Astrocyte of the cerebellum (primary cell): ENCODE measurements at regions not wholly inside any gene's neighbourhood (a gene's known extent, or its start where the extent isn't known, plus 50 kb on each side); places are given as distances from the start of the nearest gene placed in this dataset.
"Not testable (repeated sequence)": the region's sequence is repeated elsewhere in the genome, so short reads cannot be mapped to it uniquely, and the experiment has no call there.

ENCODE experiments used
- DNase-seq: peaks from one replicate; pipeline ENCODE4 v3.0.0-alpha.2; 2011; ENCODE audit warnings: low read depth
- H3K4me3 ChIP-seq: 2 replicates; pipeline ENCODE4 v1.5.1; 2011; ENCODE audit warnings: mild to moderate bottlenecking, low read depth, low read length, moderate library complexity
- CTCF ChIP-seq: IDR thresholded peaks from 2 replicates; pipeline ENCODE4 v1.5.1; 2012; ENCODE audit warnings: low read length, low read depth, moderate library complexity, mild to moderate bottlenecking; ENCODE audit errors: missing control alignments
- in situ Hi-C: cut with HindIII; loops from 2 replicates; pipeline ENCODE4 v1.10.0; 2017; ENCODE audit warnings: low sequenced_read_pairs

DNA sequence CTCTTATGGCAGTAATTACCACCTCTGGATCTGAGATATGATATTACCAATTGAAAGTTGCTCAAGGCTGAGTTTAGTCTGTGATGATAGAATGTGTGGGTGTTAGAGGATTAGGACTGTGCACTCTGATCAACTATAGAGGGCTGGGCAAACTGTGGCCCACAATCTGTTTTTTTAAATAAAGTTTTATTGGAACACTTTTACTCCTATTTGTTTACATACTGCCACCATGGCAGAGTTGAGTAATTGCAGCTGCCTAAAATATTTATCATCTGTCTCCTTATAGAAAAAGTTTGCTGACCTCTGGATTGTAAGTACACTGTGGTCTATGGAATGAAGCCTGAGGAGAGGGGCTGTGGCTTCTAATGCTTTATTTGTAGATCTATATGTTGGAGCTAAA is 71.5 kb upstream of the N4BP1 start:
- no peak for DNase-seq
- no peak for TF ChIP-seq CTCF
- H3K4me3 ChIP-seq, result no peak overlapping the region
- in situ Hi-C loops, result no loop called here

DNA sequence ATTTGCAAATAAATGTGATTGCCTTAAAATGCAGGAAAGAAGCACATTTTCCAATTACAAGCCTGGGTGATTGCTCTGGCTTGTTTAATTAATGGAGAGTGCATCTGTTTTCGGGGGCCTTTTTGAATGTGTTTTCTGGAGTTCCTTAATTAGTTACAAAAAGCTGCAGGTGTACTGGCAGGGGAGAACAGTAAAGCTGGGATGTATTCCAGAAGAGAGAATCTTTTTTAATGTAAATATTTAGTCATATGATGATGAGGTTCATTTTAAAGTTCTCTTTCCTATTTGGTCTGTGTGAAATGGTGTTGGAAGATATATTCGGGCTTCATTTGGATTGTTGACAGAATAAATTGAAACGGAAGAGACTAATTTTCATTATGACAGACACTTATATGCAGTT is 70.9 kb upstream of the N4BP1 start:
- no peak for TF ChIP-seq CTCF
- DNase-seq, result no peak
- in situ Hi-C loops, result no loop called here
- H3K4me3 ChIP-seq, result no peak overlapping the region

DNA sequence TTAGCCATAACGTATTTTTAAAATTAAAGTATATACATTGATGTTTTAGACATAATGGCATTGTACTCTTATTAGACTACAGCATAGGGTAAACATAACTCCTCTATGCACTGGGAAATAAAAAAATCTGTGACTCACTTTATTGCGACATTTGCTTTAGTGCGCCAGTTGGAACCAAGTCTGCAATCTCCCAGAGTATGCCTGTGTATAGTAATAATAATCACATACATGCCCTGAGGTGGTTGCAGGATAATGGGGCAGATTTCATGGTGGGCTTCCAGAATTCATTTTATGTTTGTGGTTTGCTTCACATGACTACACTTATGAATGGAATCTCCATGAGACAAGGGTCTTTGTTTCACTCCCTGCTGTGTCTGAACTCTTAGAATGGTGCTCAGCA is 66.9 kb upstream of the N4BP1 start:
- in situ Hi-C loops, result loop anchor here (10.0 kb wide), 1 partner anchor 678 kb away; no protein-coding TSS in a partner anchor

GRCh38 chr16:48668184-48668583 is 58.2 kb upstream of the N4BP1 start:
- DNase-seq, H3K4me3 ChIP-seq, in situ Hi-C loops: not testable (repeated sequence)

More for the DNA sequence above, 66.9 kb upstream of the N4BP1 start:
- peak; percentile 6 for DNase-seq
- no peak for TF ChIP-seq CTCF
- no peak overlapping the region for H3K4me3 ChIP-seq

DNA sequence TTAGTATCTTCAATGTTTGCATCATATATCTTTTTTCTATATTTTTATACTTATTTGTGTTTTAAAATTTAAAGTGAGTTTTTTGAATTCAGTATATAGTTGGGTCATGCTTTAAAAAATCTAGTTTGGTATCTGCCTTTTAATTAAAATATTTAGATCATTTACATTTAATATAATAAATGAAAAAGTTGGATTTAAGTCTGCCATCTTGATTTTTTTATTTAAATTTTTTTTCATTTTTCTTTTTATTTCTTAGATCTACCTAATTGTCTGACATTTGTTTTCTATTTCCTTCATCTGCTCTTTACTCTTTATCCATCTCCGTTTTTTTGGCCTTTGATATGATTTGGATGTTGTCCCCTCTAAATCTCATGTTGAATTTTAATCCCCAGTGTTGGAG is 50.0 kb upstream of the N4BP1 start:
- no peak for TF ChIP-seq CTCF
- DNase-seq, result no peak
- H3K4me3 ChIP-seq, result no peak overlapping the region
- in situ Hi-C loops, result no loop called here
